ENCODE measurements at regions not wholly inside any gene's neighbourhood (a gene's known extent, or its start where the extent isn't known, plus 50 kb on each side); places are given as distances from the start of the nearest gene placed in this dataset.

DNA sequence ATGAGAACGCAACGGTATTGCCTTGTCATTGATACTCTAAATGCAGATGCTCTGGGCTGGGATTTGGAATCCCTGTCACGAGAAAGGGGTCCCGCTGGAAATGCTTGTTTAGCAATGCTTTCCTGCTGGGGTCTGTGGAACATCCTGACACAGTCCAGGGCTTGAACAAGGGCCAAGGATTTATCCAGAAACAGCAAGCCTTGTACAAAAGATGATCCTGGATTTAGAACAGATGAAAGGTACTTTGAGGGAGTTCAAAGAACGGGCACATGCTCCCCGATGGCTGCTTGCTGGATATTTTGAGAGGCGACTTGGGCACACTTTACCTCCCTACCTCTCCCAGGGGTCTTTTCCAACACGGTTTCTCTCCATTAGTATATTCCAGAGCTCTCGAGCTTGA is 108.1 kb upstream of the CELF4 start:
- Histone ChIP-seq H3K27me3 (ENCODE audit: control insufficient read depth in 3 of 3, insufficient read depth in 3 of 3, low read depth in 1 of 3, low read length in 3 of 3) (no peaks in the 10 kb centered on the region), H3K23ac (ENCODE audit: low read depth, low read length, poor library complexity) (no peak overlapping the region), H2BK5ac (ENCODE audit: low read length) (no peak overlapping the region), H4K91ac (ENCODE audit: low read depth, low read length, poor library complexity) (no peak overlapping the region), H2AK5ac (ENCODE audit: low read depth, low read length) (no peak overlapping the region), H3K4ac (ENCODE audit: low read length) (no peak overlapping the region), H3K4me3 (ENCODE audit: low read length in 2 of 2) (no peak overlapping the region), H3K4me2 (ENCODE audit: insufficient read depth, low read length, poor library complexity, severe bottlenecking) (no peak overlapping the region), H3K79me1 (ENCODE audit: low read depth, low read length) (no peaks in the 10 kb centered on the region), H3K9me3 (replicated peaks in 1 of 2; ENCODE audit: control insufficient read depth in 2 of 2, insufficient read depth in 1 of 2, low read depth in 1 of 2, low read length in 2 of 2) (no peaks in the 10 kb centered on the region), H4K8ac (ENCODE audit: low read depth, low read length) (no peak overlapping the region), H2BK120ac (ENCODE audit: low read depth, low read length) (no peak overlapping the region), H3K9ac (ENCODE audit: low read depth, low read length, poor library complexity) (no peak overlapping the region), H2AFZ (ENCODE audit: low read length) (no peak overlapping the region), H3K14ac (ENCODE audit: low read length) (no peak overlapping the region), H2BK15ac (ENCODE audit: low read length) (no peak overlapping the region), H2BK12ac (ENCODE audit: low read length) (no peak overlapping the region), H3K27ac (replicated peaks; ENCODE audit: low read length) (no peak overlapping the region), H3K18ac (ENCODE audit: low read length) (no peak overlapping the region), H3K36me3 (replicated peaks in 1 of 2; ENCODE audit: control insufficient read depth in 2 of 2, insufficient read depth in 2 of 2, low read length in 2 of 2) (no peaks in the 10 kb centered on the region), H3K4me1 (ENCODE audit: control insufficient read depth in 2 of 2, insufficient read depth in 1 of 2, low read depth in 1 of 2, low read length in 2 of 2) (peaks cover 7 to 9% of the 10 kb centered on the region in 2 donors)
- no CpG with 5 or more reads among the region's 9 CpGs for WGBS, 2 donors (ENCODE audit: extremely low coverage in 2 of 2, insufficient read length in 2 of 2, insufficient replicate concordance in 1 of 2)
- DNase-seq (ENCODE audit: low spot score), result no peak

DNA sequence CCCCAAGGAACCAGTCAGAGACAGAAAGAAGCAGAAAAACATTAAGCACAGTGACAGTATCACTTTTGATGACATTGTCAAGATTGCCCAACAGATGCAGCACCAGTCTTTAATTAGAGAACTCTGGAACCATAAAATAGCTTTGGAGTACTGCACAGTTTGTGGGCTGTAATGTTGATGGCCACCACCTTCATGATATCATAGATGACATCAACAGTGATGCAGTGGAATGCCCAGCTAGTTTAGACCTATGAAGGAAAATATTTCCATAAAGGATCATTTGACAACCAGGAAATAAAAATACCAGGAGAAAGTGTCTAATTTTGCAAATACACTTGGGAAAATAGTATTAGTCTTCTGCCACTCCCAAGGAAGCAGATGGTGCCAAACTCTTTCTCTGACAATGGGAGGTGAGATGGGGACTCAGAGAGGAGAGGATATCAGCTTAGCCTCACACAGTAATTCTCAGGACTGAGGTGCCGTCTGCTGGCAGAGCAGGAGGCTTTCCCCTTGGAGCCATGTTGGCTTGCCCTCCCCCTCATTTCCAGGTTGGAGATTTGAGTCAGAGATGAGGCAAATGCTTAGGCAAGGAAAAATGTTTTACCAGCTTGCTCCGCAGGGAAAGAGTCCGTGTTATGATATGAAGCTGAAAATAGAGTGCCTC is 107.5 kb upstream of the CELF4 start:
- Histone ChIP-seq H2BK15ac (ENCODE audit: low read length) (no peak overlapping the region), H4K91ac (ENCODE audit: low read depth, low read length, poor library complexity) (no peak overlapping the region), H2AK5ac (ENCODE audit: low read depth, low read length) (no peak overlapping the region), H3K9me3 (replicated peaks in 1 of 2; ENCODE audit: control insufficient read depth in 2 of 2, insufficient read depth in 1 of 2, low read depth in 1 of 2, low read length in 2 of 2) (no peaks in the 10 kb centered on the region), H3K18ac (ENCODE audit: low read length) (no peak overlapping the region), H3K4me2 (ENCODE audit: insufficient read depth, low read length, poor library complexity, severe bottlenecking) (no peak overlapping the region), H4K8ac (ENCODE audit: low read depth, low read length) (no peak overlapping the region), H3K27ac (replicated peaks; ENCODE audit: low read length) (no peak overlapping the region), H2BK120ac (ENCODE audit: low read depth, low read length) (no peak overlapping the region), H3K4me3 (ENCODE audit: low read length in 2 of 2) (no peak overlapping the region), H3K36me3 (replicated peaks in 1 of 2; ENCODE audit: control insufficient read depth in 2 of 2, insufficient read depth in 2 of 2, low read length in 2 of 2) (no peaks in the 10 kb centered on the region), H2BK12ac (ENCODE audit: low read length) (no peak overlapping the region), H3K79me1 (ENCODE audit: low read depth, low read length) (no peaks in the 10 kb centered on the region), H3K14ac (ENCODE audit: low read length) (no peak overlapping the region), H3K27me3 (ENCODE audit: control insufficient read depth in 3 of 3, insufficient read depth in 3 of 3, low read depth in 1 of 3, low read length in 3 of 3) (no peaks in the 10 kb centered on the region), H2AFZ (ENCODE audit: low read length) (no peak overlapping the region), H2BK5ac (ENCODE audit: low read length) (no peak overlapping the region), H3K4ac (ENCODE audit: low read length) (no peak overlapping the region), H3K23ac (ENCODE audit: low read depth, low read length, poor library complexity) (no peak overlapping the region), H3K4me1 (ENCODE audit: control insufficient read depth in 2 of 2, insufficient read depth in 1 of 2, low read depth in 1 of 2, low read length in 2 of 2) (peaks cover 7 to 12% of the 10 kb centered on the region in 2 donors), H3K9ac (ENCODE audit: low read depth, low read length, poor library complexity) (no peak overlapping the region)
- DNase-seq (ENCODE audit: low spot score), result no peak
- WGBS, 2 donors (ENCODE audit: extremely low coverage in 2 of 2, insufficient read length in 2 of 2, insufficient replicate concordance in 1 of 2), result no CpG with 5 or more reads among the region's 3 CpGs

DNA sequence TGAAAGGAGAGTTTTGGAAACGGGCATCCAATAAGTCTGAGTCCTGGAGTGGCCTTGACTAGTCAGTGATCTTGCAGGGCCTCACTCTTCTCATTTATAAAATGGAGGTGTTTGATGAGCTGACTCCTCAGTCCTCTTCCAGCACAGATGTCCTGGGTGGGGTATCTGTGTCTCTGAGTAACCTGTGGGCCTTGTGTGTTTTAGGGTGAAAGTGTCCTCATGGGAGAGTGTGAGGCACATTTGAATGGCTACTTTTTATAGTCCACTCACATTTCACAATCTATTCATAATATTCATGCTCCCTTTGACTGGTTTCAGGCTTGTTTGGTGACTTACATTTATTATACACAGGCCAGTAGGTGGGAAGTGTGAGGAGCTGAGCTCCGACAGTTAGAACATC is 106.4 kb upstream of the CELF4 start:
- no CpG with 5 or more reads among the region's 2 CpGs for WGBS, 2 donors (ENCODE audit: extremely low coverage in 2 of 2, insufficient read length in 2 of 2, insufficient replicate concordance in 1 of 2)
- no peak overlapping the region for H4K8ac ChIP-seq (ENCODE audit: low read depth, low read length)
- peaks cover 7 to 12% of the 10 kb centered on the region in 2 donors for H3K4me1 ChIP-seq (ENCODE audit: control insufficient read depth in 2 of 2, insufficient read depth in 1 of 2, low read depth in 1 of 2, low read length in 2 of 2)
- H2BK12ac ChIP-seq (ENCODE audit: low read length), result no peak overlapping the region
- no peak overlapping the region for H2AFZ ChIP-seq (ENCODE audit: low read length)
- H3K4me2 ChIP-seq (ENCODE audit: insufficient read depth, low read length, poor library complexity, severe bottlenecking), result no peak overlapping the region
- no peak overlapping the region for H3K9ac ChIP-seq (ENCODE audit: low read depth, low read length, poor library complexity)
- no peak overlapping the region for H2BK5ac ChIP-seq (ENCODE audit: low read length)
- no peak overlapping the region for H3K4ac ChIP-seq (ENCODE audit: low read length)
- H3K36me3 ChIP-seq (replicated peaks in 1 of 2; ENCODE audit: control insufficient read depth in 2 of 2, insufficient read depth in 2 of 2, low read length in 2 of 2), result no peaks in the 10 kb centered on the region
- H3K9me3 ChIP-seq (replicated peaks in 1 of 2; ENCODE audit: control insufficient read depth in 2 of 2, insufficient read depth in 1 of 2, low read depth in 1 of 2, low read length in 2 of 2), result no peaks in the 10 kb centered on the region
- H3K18ac ChIP-seq (ENCODE audit: low read length), result no peak overlapping the region
- no peak overlapping the region for H3K14ac ChIP-seq (ENCODE audit: low read length)
- DNase-seq (ENCODE audit: low spot score), result no peak
- no peaks in the 10 kb centered on the region for H3K27me3 ChIP-seq (ENCODE audit: control insufficient read depth in 3 of 3, insufficient read depth in 3 of 3, low read depth in 1 of 3, low read length in 3 of 3)
- no peak overlapping the region for H3K4me3 ChIP-seq (ENCODE audit: low read length in 2 of 2)
- no peak overlapping the region for H3K27ac ChIP-seq (replicated peaks; ENCODE audit: low read length)
- no peak overlapping the region for H2BK120ac ChIP-seq (ENCODE audit: low read depth, low read length)
- no peak overlapping the region for H2AK5ac ChIP-seq (ENCODE audit: low read depth, low read length)
- no peaks in the 10 kb centered on the region for H3K79me1 ChIP-seq (ENCODE audit: low read depth, low read length)
- no peak overlapping the region for H4K91ac ChIP-seq (ENCODE audit: low read depth, low read length, poor library complexity)
- no peak overlapping the region for H2BK15ac ChIP-seq (ENCODE audit: low read length)
- no peak overlapping the region for H3K23ac ChIP-seq (ENCODE audit: low read depth, low read length, poor library complexity)

DNA sequence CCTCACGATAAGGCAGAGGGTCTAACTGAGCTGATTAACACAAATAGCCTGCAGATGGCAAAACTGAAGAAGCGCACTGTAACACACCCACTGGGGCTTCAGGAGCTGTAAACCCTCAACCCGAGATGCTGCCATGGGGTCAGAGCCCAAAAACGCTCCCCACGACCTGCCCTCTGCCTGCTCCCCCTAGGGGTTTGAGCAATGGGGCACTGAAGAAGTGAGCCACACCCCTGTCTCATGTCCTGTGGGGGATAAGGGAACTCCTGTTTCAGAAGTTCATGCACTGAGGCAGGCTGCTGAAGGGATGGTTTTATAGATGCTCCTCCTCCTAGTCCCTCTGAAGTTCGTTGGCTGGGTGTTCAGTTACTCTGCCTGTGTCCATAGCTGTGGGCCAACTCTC is 105.9 kb upstream of the CELF4 start:
- no CpG with 5 or more reads among the region's 6 CpGs for WGBS, 2 donors (ENCODE audit: extremely low coverage in 2 of 2, insufficient read length in 2 of 2, insufficient replicate concordance in 1 of 2)

More for the DNA sequence above, 105.9 kb upstream of the CELF4 start:
- no peak for DNase-seq (ENCODE audit: low spot score)
- H3K27ac ChIP-seq (replicated peaks; ENCODE audit: low read length), result no peak overlapping the region
- no peak overlapping the region for H3K9ac ChIP-seq (ENCODE audit: low read depth, low read length, poor library complexity)
- H3K4me1 ChIP-seq (ENCODE audit: control insufficient read depth in 2 of 2, insufficient read depth in 1 of 2, low read depth in 1 of 2, low read length in 2 of 2), result peaks cover 7 to 12% of the 10 kb centered on the region in 2 donors
- H3K79me1 ChIP-seq (ENCODE audit: low read depth, low read length), result no peaks in the 10 kb centered on the region
- H2BK120ac ChIP-seq (ENCODE audit: low read depth, low read length), result no peak overlapping the region
- no peak overlapping the region for H3K4ac ChIP-seq (ENCODE audit: low read length)
- H2BK12ac ChIP-seq (ENCODE audit: low read length), result no peak overlapping the region
- no peak overlapping the region for H3K14ac ChIP-seq (ENCODE audit: low read length)
- H3K9me3 ChIP-seq (replicated peaks in 1 of 2; ENCODE audit: control insufficient read depth in 2 of 2, insufficient read depth in 1 of 2, low read depth in 1 of 2, low read length in 2 of 2), result no peaks in the 10 kb centered on the region
- no peak overlapping the region for H3K4me3 ChIP-seq (ENCODE audit: low read length in 2 of 2)
- no peak overlapping the region for H4K91ac ChIP-seq (ENCODE audit: low read depth, low read length, poor library complexity)
- H2BK15ac ChIP-seq (ENCODE audit: low read length), result no peak overlapping the region
- H4K8ac ChIP-seq (ENCODE audit: low read depth, low read length), result no peak overlapping the region
- no peaks in the 10 kb centered on the region for H3K36me3 ChIP-seq (replicated peaks in 1 of 2; ENCODE audit: control insufficient read depth in 2 of 2, insufficient read depth in 2 of 2, low read length in 2 of 2)
- no peaks in the 10 kb centered on the region for H3K27me3 ChIP-seq (ENCODE audit: control insufficient read depth in 3 of 3, insufficient read depth in 3 of 3, low read depth in 1 of 3, low read length in 3 of 3)
- H2AK5ac ChIP-seq (ENCODE audit: low read depth, low read length), result no peak overlapping the region
- no peak overlapping the region for H3K4me2 ChIP-seq (ENCODE audit: insufficient read depth, low read length, poor library complexity, severe bottlenecking)
- H2AFZ ChIP-seq (ENCODE audit: low read length), result no peak overlapping the region
- no peak overlapping the region for H3K18ac ChIP-seq (ENCODE audit: low read length)
- H2BK5ac ChIP-seq (ENCODE audit: low read length), result no peak overlapping the region
- H3K23ac ChIP-seq (ENCODE audit: low read depth, low read length, poor library complexity), result no peak overlapping the region

Measured in neuronal stem cell (in vitro differentiated cells).